GM19397 (cell line): ENCODE measurements at regions not wholly inside any gene's neighbourhood (a gene's known extent, or its start where the extent isn't known, plus 50 kb on each side); places are given as distances from the start of the nearest gene placed in this dataset.
"Not testable (repeated sequence)": the region's sequence is repeated elsewhere in the genome, so short reads cannot be mapped to it uniquely, and the experiment has no call there.

ENCODE experiments used
- ATAC-seq: cut with Tn5 transposase; IDR thresholded peaks from one replicate; pipeline ENCODE4 v1.9.1; 2021; ENCODE audit warnings: mild to moderate bottlenecking, moderate library complexity; ENCODE audit not compliant: unreplicated experiment

- ATAC-seq: no peak
These were observed 243.5 kb upstream of the FGF13 start for GRCh38 chrX:138954976-138955375.

- no peak for ATAC-seq
These were observed 235.4 kb upstream of the FGF13 start for GRCh38 chrX:138946926-138947325.

- no peak for ATAC-seq
These were observed 233.7 kb upstream of the FGF13 start for GRCh38 chrX:138945219-138945618.

- no peak for ATAC-seq
These were observed 227.5 kb upstream of the FGF13 start for GRCh38 chrX:138939038-138939437.

- no peak for ATAC-seq
These were observed 226.5 kb upstream of the FGF13 start for GRCh38 chrX:138938003-138938402.

- ATAC-seq: no peak
These were observed 219.7 kb upstream of the FGF13 start for GRCh38 chrX:138931212-138931611.

- no peak for ATAC-seq
These were observed 219.0 kb upstream of the FGF13 start for GRCh38 chrX:138930583-138930945.

- no peak for ATAC-seq
These were observed 218.5 kb upstream of the FGF13 start for GRCh38 chrX:138929926-138930582.

GRCh38 chrX:138928737-138929459 lies 217.4 kb upstream of the FGF13 start:
- ATAC-seq: no peak

GRCh38 chrX:138925330-138925729 lies 213.8 kb upstream of the FGF13 start:
- ATAC-seq: no peak

- no peak for ATAC-seq
These were observed 212.3 kb upstream of the FGF13 start for GRCh38 chrX:138923805-138924204.

- no peak for ATAC-seq
These were observed 209.5 kb upstream of the FGF13 start for GRCh38 chrX:138921031-138921430.

GRCh38 chrX:138917781-138918180 lies 206.3 kb upstream of the FGF13 start:
- ATAC-seq: no peak

GRCh38 chrX:138914767-138915166 lies 203.2 kb upstream of the FGF13 start:
- ATAC-seq: no peak

- no peak for ATAC-seq
These were observed 197.1 kb upstream of the FGF13 start for GRCh38 chrX:138908577-138908976.

GRCh38 chrX:138897621-138898492 lies 186.3 kb upstream of the FGF13 start:
- ATAC-seq: no peak

GRCh38 chrX:138890491-138890890 lies 179.0 kb upstream of the FGF13 start:
- ATAC-seq: no peak

- no peak for ATAC-seq
These were observed 177.6 kb upstream of the FGF13 start for GRCh38 chrX:138889149-138889548.

- ATAC-seq: no peak
These were observed 175.3 kb upstream of the FGF13 start for GRCh38 chrX:138886769-138887168.

- no peak for ATAC-seq
These were observed 174.4 kb upstream of the FGF13 start for GRCh38 chrX:138885886-138886285.

GRCh38 chrX:138880293-138880692 lies 168.8 kb upstream of the FGF13 start:
- ATAC-seq: not testable (repeated sequence)

GRCh38 chrX:138877746-138878145 lies 166.2 kb upstream of the FGF13 start:
- no peak for ATAC-seq
